GM12872 (cell line): ENCODE measurements at regions not wholly inside any gene's neighbourhood (a gene's known extent, or its start where the extent isn't known, plus 50 kb on each side); places are given as distances from the start of the nearest gene placed in this dataset.

Experiments
- TF ChIP-seq, protein P1 (sequence below): IDR thresholded peaks from 3 replicates; pipeline ENCODE4 v1.5.1; 2011; ENCODE audit warnings: low read depth, mild to moderate bottlenecking, low read length, moderate library complexity; ENCODE audit not compliant: insufficient read depth

DNA sequence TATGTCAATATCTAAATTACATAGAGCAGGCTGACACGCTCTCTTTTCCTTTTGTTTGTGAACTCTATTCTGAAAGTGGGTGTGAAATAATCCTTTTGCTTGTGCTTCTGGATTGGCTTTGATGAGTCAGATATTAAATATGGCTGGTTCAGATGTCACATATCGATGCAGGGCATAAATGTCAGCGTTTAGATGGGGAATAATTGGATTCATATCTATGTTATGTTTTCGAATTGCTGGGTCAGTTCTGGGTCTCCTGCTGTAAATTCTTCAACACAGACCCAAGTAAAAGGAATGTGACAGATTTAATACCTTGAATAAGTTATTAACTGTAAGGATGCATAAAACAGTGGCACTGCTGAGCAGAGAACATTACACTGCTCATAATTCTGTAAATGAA, 118.7 kb upstream of the SNX2 start:
- TF ChIP-seq, protein P1, sequence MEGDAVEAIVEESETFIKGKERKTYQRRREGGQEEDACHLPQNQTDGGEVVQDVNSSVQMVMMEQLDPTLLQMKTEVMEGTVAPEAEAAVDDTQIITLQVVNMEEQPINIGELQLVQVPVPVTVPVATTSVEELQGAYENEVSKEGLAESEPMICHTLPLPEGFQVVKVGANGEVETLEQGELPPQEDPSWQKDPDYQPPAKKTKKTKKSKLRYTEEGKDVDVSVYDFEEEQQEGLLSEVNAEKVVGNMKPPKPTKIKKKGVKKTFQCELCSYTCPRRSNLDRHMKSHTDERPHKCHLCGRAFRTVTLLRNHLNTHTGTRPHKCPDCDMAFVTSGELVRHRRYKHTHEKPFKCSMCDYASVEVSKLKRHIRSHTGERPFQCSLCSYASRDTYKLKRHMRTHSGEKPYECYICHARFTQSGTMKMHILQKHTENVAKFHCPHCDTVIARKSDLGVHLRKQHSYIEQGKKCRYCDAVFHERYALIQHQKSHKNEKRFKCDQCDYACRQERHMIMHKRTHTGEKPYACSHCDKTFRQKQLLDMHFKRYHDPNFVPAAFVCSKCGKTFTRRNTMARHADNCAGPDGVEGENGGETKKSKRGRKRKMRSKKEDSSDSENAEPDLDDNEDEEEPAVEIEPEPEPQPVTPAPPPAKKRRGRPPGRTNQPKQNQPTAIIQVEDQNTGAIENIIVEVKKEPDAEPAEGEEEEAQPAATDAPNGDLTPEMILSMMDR = no peak

- TF ChIP-seq, protein P1 = no peak
Measured at GRCh38 chr5:122656577-122656976, 118.3 kb upstream of the SNX2 start.

GRCh38 chr5:122661496-122662180, 113.2 kb upstream of the SNX2 start:
- TF ChIP-seq, protein P1 = no peak

DNA sequence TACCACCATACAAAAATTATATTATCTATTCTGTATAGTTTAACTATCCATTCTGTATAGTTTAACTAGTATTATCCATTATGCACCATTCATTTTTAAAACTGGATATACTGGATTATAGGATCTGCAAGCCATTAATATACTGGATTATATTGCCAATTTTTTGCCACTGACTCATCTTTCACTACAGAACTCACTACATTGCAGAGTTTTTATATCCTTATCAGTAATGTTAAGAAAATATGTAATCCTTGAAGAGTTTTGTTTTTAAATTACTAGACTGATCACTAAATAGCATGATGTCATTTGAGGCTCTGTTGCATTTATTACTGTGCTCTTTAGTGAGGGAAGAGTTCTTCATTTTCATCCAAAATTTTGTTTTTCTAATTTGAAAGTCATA, 109.8 kb upstream of the SNX2 start:
- TF ChIP-seq, protein P1 = no peak

- TF ChIP-seq, protein P1 = no peak
Measured at GRCh38 chr5:122668552-122668951, 106.3 kb upstream of the SNX2 start.

DNA sequence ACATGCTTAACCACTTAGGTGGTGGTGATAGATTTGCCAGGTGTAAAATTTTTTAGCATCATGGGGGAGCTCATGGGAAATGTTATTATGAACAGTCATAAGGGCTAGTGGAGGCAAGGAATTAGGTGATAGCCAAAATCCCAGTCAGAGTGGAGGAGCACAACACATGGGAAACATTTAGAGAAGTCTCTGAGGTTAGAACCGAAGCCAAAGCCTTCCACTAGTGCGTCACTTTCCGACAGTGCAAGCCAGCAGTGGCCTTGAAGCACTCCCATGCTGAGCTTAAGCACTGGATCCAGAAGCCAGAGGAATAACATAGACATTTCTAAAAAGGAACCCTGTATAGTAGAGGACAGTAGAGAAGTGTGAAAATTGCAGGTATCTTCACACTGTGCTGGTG, 101.5 kb upstream of the SNX2 start:
- TF ChIP-seq, protein P1 = no peak

- TF ChIP-seq, protein P1 = no peak
Measured at GRCh38 chr5:122674385-122674784, 100.5 kb upstream of the SNX2 start.
